ENCODE measurements at regions not wholly inside any gene's neighbourhood (a gene's known extent, or its start where the extent isn't known, plus 50 kb on each side); places are given as distances from the start of the nearest gene placed in this dataset.

GRCh38 chr9:107213561-107214028, 69.5 kb upstream of the RAD23B start:
- peak; percentile 17 for DNase-seq

GRCh38 chr9:107214381-107214780, 68.7 kb upstream of the RAD23B start:
- no peak for DNase-seq

- no peak for DNase-seq
These were observed 68.2 kb upstream of the RAD23B start for GRCh38 chr9:107214915-107215314.

- no peak for DNase-seq
These were observed 67.7 kb upstream of the RAD23B start for GRCh38 chr9:107215381-107215780.

DNA sequence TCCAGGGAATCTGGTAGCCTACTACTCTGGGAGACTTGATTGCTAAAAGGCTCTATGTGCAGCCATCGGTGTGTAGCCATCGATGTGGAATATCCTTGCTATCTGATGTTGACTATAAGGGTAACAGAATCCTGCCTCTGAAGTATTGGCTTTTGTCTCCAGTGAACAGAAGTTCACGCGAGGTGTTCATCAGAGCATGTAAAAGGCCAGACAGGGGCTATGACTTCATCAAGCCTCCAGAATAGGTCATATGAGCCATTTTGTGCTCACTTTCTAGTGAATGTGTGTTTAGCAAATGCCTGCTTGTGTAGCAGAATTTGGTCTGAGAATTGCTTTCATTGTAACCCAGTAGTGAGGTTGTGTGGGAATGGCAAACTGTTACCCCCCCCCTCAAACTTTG, 66.8 kb upstream of the RAD23B start:
- DNase-seq, result no peak

DNA sequence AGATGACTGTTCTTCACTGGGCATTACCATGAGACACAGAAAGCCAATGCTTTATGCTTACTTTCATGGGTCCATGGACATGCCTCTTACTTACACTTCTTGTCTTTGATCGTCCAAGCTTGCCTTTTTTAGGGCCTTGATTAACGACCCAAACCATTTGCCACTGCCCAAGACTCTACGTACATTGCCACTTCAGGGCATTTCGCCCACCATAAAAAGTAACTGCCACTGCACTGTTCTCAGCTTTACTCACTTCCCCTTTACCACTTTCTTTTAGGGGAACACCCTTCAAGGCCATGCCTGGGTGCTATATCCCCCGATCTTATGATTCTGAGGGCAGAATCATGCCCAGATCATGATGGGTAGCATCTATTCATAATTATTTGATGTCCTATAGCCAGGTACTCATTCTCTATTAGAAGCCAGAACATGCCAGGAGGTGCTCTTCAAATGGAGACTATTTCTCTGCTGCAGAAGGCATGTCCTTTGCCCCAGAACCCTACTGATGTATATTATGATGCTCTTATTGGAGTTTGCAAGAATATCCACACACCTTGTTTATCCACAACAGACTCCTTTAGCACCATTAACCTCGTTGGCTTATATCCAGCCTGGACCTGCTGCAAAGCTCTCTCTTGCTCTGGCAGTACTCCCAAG, 64.1 kb upstream of the RAD23B start:
- DNase-seq, result no peak

DNA sequence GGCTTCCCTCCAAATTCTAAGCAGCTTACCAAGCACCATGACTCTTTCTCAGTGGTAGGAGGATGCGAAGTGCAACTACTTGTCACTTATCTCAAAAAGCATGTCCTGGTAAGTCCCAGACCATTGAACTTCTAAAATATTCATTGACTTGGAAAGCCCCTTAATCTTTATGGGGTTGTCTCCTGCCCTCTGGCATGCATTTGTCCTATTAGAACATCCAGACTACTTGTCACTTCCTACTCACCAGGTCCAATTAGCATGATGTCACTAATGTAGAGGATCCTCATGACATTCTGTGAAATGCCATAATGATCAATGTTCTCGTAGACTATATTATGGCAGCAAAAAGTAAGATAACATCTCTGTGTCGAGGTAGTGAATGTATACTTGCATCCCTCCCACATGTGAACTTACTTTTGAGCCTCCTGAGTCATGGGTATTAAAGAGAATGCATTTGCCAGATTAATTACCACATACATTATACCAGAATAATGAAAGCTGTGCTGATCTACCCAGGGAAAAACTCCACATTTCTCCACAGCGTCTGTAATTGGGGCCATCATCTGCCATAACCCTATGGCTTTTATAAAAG, 63.5 kb upstream of the RAD23B start:
- DNase-seq, result no peak

DNA sequence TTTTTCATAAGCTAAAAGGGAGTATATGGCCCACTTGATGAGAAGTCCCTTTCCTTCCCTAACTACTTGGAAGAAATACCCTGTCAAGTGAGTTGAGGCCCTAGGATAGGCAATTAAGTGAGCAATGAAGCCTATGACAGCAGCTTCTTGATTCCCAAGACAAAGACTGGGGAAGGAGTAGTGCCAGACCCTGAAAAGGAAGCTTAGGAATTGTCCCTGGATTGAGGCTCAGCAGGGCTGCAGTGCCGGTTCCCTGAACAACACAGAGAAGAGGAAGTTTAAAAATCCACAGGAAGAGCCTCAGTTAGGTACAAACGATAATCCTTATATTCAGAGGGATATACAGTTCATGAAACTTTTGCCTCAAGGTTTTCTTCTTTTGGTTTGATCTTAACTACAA, 61.8 kb upstream of the RAD23B start:
- DNase-seq, result no peak

- no peak for DNase-seq
These were observed 61.0 kb upstream of the RAD23B start for GRCh38 chr9:107222020-107222522.

GRCh38 chr9:107223381-107223780, 59.7 kb upstream of the RAD23B start:
- DNase-seq, result no peak

- DNase-seq, result no peak
These were observed 58.8 kb upstream of the RAD23B start for GRCh38 chr9:107224252-107224651.

DNA sequence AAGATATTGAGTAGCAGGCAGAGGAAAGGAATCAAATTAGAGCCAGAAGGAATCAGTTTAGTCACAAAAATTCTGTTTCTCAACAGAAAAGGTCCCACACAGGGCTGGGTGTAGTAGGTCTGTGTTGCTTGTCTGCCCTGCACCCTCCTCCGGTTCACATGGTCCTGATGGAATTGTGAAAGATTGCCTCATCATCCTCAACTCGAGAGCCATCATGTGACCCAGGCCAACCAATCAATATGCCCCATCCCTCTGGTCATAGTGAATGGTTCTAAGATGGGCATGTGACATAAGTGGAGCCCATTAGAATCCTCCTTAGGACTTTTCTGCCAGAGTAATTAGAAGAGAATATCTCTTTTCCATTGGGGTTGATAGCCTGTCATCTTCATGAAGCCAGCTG, 56.7 kb upstream of the RAD23B start:
- no peak for DNase-seq

GRCh38 chr9:107227774-107228173, 55.3 kb upstream of the RAD23B start:
- DNase-seq, result no peak

GRCh38 chr9:107228496-107229039, 54.5 kb upstream of the RAD23B start:
- DNase-seq, result no peak

- DNase-seq, result no peak
These were observed 53.8 kb upstream of the RAD23B start for GRCh38 chr9:107229241-107229741.
